Inferior parietal cortex (tissue), 1 donor: ENCODE measurements at regions not wholly inside any gene's neighbourhood (a gene's known extent, or its start where the extent isn't known, plus 50 kb on each side); places are given as distances from the start of the nearest gene placed in this dataset.

Experiments used
- DNase-seq: peaks from one replicate; pipeline ENCODE4 v3.0.0-alpha.2; 2016; ENCODE audit errors: extremely low spot score

GRCh38 chr7:118696879-118697278 is 472.4 kb downstream of the ANKRD7 start:
- no peak for DNase-seq

DNA sequence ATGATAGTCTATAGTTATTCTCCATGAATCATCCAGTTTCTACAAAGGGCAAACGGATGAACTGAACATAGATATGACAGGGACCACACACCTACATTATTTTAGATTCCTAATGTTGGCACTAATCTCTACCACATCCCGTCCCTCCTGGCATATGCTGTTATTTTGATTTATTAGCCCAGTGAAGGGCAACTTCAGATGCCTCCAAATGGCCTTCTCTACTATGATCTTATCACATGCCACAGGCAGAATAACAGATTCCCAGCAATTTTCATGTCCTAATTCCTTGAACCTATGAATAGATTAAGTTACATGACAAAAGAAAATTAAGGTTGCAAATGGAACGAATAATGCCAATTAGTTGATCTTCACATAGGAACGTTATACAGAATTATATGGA is 474.7 kb downstream of the ANKRD7 start:
- DNase-seq, result no peak

- DNase-seq, result no peak
These were observed 484.2 kb downstream of the ANKRD7 start for GRCh38 chr7:118708741-118709140.

GRCh38 chr7:118711688-118712087 is 487.2 kb downstream of the ANKRD7 start:
- no peak for DNase-seq

- DNase-seq, result no peak
These were observed 488.5 kb downstream of the ANKRD7 start for GRCh38 chr7:118713039-118713438.

- DNase-seq, result no peak
These were observed 496.1 kb downstream of the ANKRD7 start for GRCh38 chr7:118720632-118721031.

GRCh38 chr7:118731854-118732253 is 507.4 kb downstream of the ANKRD7 start:
- no peak for DNase-seq

DNA sequence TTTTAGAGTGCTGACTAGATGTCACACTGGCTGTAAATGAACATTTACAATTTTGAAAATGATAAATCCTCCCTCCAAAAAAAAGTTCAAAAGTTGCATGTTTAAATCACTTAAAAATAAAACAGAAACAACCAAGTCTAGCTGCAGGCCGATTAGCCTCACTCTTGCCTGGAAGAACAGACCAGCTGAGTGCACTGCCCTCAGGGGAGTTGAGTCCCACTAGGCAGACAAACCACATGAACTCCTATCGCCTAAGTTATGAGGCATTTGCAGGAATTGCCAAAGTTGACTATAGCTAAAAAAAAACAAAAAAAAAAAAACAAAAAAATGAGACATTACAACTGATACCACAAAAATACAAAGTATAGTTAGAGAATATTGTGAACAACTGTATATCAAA is 510.0 kb downstream of the ANKRD7 start:
- no peak for DNase-seq

DNA sequence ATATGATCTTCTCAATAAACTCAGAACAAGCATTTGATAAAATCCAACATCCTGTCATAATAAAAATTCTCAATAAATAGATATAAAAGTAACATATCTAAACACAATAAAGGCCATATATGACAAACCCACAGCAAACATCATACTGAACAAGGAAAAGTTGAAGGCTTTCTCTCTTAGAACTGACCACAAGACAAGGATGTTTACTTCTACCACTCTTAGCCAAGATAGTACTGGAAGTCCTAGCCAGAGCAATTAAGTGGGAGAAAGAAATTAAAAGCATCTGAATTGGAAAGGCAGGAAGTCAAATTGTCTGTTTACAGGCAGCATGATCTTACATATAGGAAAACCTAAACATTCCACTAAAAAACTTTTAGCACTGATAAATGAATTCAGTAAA is 510.9 kb downstream of the ANKRD7 start:
- DNase-seq, result no peak

GRCh38 chr7:118737935-118738334 is 513.4 kb downstream of the ANKRD7 start:
- no peak for DNase-seq

GRCh38 chr7:118745927-118746326 is 521.4 kb downstream of the ANKRD7 start:
- no peak for DNase-seq

DNA sequence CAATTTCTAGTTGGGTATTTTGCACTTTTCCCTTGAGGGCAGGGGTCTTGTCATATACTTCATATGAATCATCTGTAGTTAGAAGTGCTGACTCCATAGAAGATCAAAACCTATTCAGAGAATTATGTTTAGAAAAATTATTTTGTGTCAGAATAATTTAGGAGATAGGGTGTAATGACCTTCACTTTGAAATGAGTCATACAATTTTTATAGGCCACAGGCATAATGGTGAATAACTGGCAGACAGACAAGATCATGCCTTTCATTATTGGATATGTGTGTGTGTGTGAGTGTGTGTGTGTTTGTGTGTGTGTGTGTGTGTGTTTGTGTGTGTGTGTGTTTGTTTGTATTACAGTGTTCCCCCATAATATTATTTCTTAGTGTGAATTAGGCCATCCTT is 523.0 kb downstream of the ANKRD7 start:
- no peak for DNase-seq

DNA sequence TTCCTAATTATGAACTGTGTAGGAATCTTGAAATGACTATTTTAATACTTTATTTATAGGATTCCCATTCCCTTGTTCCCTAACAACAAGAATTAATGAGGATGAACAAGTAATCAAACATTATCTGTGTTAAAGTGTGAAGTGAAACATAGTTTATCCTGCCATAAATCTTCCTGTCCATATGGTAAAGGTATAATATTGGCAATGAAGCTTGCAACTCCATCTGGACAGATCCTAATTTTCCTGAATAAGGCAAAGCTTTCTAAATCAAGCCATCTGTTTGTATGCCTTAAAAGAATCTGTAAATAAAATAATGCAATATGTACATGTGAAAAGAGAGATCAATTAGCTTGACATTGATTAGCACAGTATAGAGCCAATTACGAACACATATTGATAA is 529.0 kb downstream of the ANKRD7 start:
- no peak for DNase-seq

- DNase-seq, result no peak
These were observed 530.1 kb downstream of the ANKRD7 start for GRCh38 chr7:118754608-118755007.

- no peak for DNase-seq
These were observed 530.6 kb downstream of the ANKRD7 start for GRCh38 chr7:118755067-118755625.

DNA sequence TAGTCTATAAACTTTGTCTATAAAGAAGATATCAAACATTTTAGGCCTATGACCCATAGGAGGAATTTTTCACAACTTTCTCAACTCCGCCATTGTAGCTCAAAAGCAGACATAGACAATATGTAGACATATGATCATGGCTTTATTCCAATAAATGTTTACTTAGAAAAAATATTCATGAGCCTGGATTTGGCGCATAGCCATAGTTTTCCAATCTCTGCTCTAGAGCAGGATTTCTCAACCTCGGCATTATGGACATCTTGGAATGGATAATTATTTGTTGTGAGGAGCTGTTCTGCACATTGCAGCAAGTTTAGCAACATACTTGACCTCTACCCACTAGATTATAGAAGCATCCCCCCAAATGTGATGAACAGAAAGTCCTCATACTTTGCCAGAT is 532.6 kb downstream of the ANKRD7 start:
- DNase-seq, result no peak

DNA sequence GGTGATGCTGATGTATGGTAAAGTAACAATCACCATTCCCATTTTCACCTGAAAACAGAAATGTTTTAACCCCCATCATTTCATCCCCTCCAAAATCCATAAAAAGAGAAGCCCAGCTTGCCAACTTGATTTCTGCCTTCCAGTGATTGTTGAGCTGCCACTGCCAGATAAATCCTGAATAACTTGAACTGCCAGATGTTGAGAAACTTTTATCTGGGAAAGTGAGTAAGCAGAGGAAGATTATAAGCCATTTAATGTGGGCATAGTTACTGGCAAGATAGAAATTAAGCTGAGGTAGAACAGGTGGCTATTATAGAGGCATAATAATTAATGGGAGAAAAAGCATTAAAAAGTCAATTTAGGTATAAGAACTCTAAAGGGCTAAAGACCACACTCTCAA is 534.1 kb downstream of the ANKRD7 start:
- DNase-seq, result no peak

- no peak for DNase-seq
These were observed 535.4 kb downstream of the ANKRD7 start for GRCh38 chr7:118759921-118760320.

GRCh38 chr7:118762451-118762850 is 537.9 kb downstream of the ANKRD7 start:
- DNase-seq, result no peak

- DNase-seq, result peak; percentile 22
These were observed 539.7 kb downstream of the ANKRD7 start for GRCh38 chr7:118764221-118764620.

- DNase-seq, result no peak
These were observed 547.2 kb downstream of the ANKRD7 start for GRCh38 chr7:118771672-118772071.

DNA sequence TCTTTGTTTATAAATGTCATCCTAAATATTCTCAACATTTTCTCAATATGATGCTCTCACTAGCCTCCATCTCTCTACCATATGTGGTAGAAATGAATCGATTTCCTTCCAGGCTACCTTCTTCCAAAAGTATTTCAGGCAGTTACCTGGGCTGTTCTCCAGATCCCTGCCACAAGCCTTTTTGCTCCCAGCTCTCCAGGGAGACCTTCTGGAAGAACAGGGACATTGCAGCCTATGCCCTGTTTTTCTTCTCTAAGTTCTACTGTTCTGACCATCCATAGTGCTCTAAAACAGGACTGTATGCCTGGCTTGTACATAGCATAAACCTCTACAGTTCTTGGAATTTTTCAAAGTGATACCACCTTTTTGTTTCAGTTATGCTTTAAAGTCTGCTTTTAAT is 552.8 kb downstream of the ANKRD7 start:
- no peak for DNase-seq

DNA sequence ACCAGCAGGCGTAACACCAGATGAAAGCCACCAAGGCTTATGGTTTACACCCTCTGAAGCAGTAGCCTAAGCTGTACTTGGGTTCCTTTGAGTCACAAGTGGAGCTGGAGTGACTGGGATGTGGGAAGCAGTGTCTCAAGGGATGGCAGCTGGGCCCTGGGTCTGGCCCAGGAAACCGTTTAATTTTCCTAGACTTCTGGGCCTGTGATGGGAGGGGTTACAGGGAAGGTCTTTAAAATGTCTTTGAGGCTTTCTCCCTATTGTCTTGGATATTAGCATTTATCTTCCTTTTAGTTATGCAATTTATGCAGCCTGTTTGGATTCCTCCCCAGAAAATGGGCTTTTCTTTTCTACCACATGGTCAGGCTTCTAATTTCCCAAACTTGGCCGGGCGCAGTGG is 568.2 kb downstream of the ANKRD7 start:
- no peak for DNase-seq

GRCh38 chr7:118793582-118793981 is 569.1 kb downstream of the ANKRD7 start:
- DNase-seq, result no peak

GRCh38 chr7:118794419-118794818 is 569.9 kb downstream of the ANKRD7 start:
- DNase-seq, result no peak
